Small intestine (tissue), 7 donors: ENCODE measurements at regions not wholly inside any gene's neighbourhood (a gene's known extent, or its start where the extent isn't known, plus 50 kb on each side); places are given as distances from the start of the nearest gene placed in this dataset.

Experiments used
- DNase-seq, 2 donors: peaks; one replicate each; pipeline versions ENCODE4 v3.0.0 to v3.0.0-alpha.2; 2013
- FAIRE-seq: peaks from 2 replicates; lab custom pipeline; 2012; peaks lifted over from hg19 to GRCh38; lab: Jason Lieb, UNC
- H3K27ac ChIP-seq, 3 donors: one replicate each; pipeline ENCODE4 v1.5.1; 2013; ENCODE audit warnings: low read length in 2 of 3, mild to moderate bottlenecking in 2 of 3, control low read depth in 1 of 3, inconsistent platforms in 1 of 3, low read depth in 1 of 3, moderate library complexity in 1 of 3
- H3K27me3 ChIP-seq, 3 donors: one replicate each; pipeline ENCODE4 v1.6.1; 2013; ENCODE audit warnings: low read length in 3 of 3, inconsistent platforms in 1 of 3; ENCODE audit not compliant: control insufficient read depth in 3 of 3, insufficient read depth in 3 of 3
- H3K36me3 ChIP-seq, 3 donors: one replicate each; pipeline ENCODE4 v1.6.1; 2013; ENCODE audit warnings: low read length in 3 of 3, inconsistent platforms in 1 of 3, low read depth in 1 of 3, mild to moderate bottlenecking in 1 of 3, moderate library complexity in 1 of 3; ENCODE audit not compliant: control insufficient read depth in 3 of 3, insufficient read depth in 2 of 3
- H3K4me1 ChIP-seq, 3 donors: one replicate each; pipeline ENCODE4 v1.6.1; 2013; ENCODE audit warnings: low read length in 2 of 3, inconsistent platforms in 1 of 3, low read depth in 1 of 3, mild to moderate bottlenecking in 1 of 3, moderate library complexity in 1 of 3; ENCODE audit not compliant: control insufficient read depth in 3 of 3, insufficient read depth in 2 of 3
- H3K4me3 ChIP-seq, 3 donors: one replicate each; pipeline ENCODE4 v1.5.1; 2013; ENCODE audit warnings: low read length in 3 of 3, control low read depth in 1 of 3, inconsistent platforms in 1 of 3, low read depth in 1 of 3, mild to moderate bottlenecking in 1 of 3, moderate library complexity in 1 of 3
- H3K9me3 ChIP-seq, 2 donors: one replicate each; pipeline ENCODE4 v1.6.1; 2013; ENCODE audit warnings: low read depth in 1 of 2, low read length in 1 of 2; ENCODE audit not compliant: control insufficient read depth in 2 of 2, insufficient read depth in 1 of 2
- WGBS, 3 donors: extraction: QIAGEN DNeasy Blood & Tissue Kit; methylation state at CpG; one replicate each; pipeline ENCODE4 v1.1.7; 2013; 5-methylcytosine and 5-hydroxymethylcytosine counted together
- donor health status: healthy with polysubstance abuse.
- donor health status: control.
- donor health status: control.
- donor health status: Bipolar disorder and iron deficiency.
- donor health status: healthy.

GRCh38 chr5:54703133-54703532 lies 185.6 kb downstream of the SNX18 start:
- 10 to 43% (median 34%) methylated on average over 2 of the region's 2 CpGs for WGBS, 3 donors
- H3K27ac ChIP-seq = peak overlapping the region in 1 of 3 donors; percentile 46
- DNase-seq (peak in 1 of 2 donors; percentile 44), FAIRE-seq (no peak)
- no peak overlapping the region for H3K4me3 ChIP-seq
- no peaks in the 10 kb centered on the region for H3K9me3 ChIP-seq
- no peaks in the 10 kb centered on the region for H3K27me3 ChIP-seq
- peaks cover 0 to 23% (median 2%) of the 10 kb centered on the region in 3 donors for H3K4me1 ChIP-seq
- no peaks in the 10 kb centered on the region for H3K36me3 ChIP-seq

GRCh38 chr5:54702470-54702869 lies 184.9 kb downstream of the SNX18 start:
- WGBS, 3 donors = 58 to 69% (median 59%) methylated on average over 1 of the region's 1 CpG
- Histone ChIP-seq H3K27me3 (no peaks in the 10 kb centered on the region), H3K4me3 (no peak overlapping the region), H3K4me1 (peaks cover 0 to 23% (median 2%) of the 10 kb centered on the region in 3 donors), H3K9me3 (no peaks in the 10 kb centered on the region), H3K36me3 (no peaks in the 10 kb centered on the region), H3K27ac (peak overlapping the region in 1 of 3 donors; percentile 46)
- DNase-seq = peak; percentile 6 to 47
- FAIRE-seq = no peak

- H3K27me3 ChIP-seq = no peaks in the 10 kb centered on the region
- FAIRE-seq (no peak), DNase-seq (peak in 1 of 2 donors; percentile 52)
- WGBS, 3 donors = 81 to 96% (median 94%) methylated on average over 5 of the region's 5 CpGs
- H3K9me3 ChIP-seq = no peaks in the 10 kb centered on the region
- H3K4me1 ChIP-seq = peaks cover 0 to 25% (median 2%) of the 10 kb centered on the region in 3 donors
- H3K27ac ChIP-seq = no peak overlapping the region
- H3K36me3 ChIP-seq = no peaks in the 10 kb centered on the region
- no peak overlapping the region for H3K4me3 ChIP-seq
These were observed 183.5 kb downstream of the SNX18 start for GRCh38 chr5:54700986-54701578.

GRCh38 chr5:54696931-54697330 lies 179.4 kb downstream of the SNX18 start:
- FAIRE-seq (no peak), DNase-seq (no peak)
- H3K4me1 ChIP-seq = peaks cover 0 to 3% (median 0%) of the 10 kb centered on the region in 3 donors
- H3K27ac ChIP-seq = no peak overlapping the region
- no peak overlapping the region for H3K4me3 ChIP-seq
- 59 to 88% (median 76%) methylated on average over 4 of the region's 4 CpGs for WGBS, 3 donors
- no peaks in the 10 kb centered on the region for H3K36me3 ChIP-seq
- no peaks in the 10 kb centered on the region for H3K27me3 ChIP-seq
- no peaks in the 10 kb centered on the region for H3K9me3 ChIP-seq

- WGBS, 3 donors = 65 to 78% (median 78%) methylated on average over 3 of the region's 3 CpGs
- FAIRE-seq (no peak), DNase-seq (no peak)
- peaks cover 0 to 3% (median 0%) of the 10 kb centered on the region in 3 donors for H3K4me1 ChIP-seq
- H3K36me3 ChIP-seq = no peaks in the 10 kb centered on the region
- no peak overlapping the region for H3K4me3 ChIP-seq
- no peaks in the 10 kb centered on the region for H3K27me3 ChIP-seq
- no peaks in the 10 kb centered on the region for H3K9me3 ChIP-seq
- H3K27ac ChIP-seq = no peak overlapping the region
These were observed 178.8 kb downstream of the SNX18 start for GRCh38 chr5:54696346-54696745.

GRCh38 chr5:54695198-54695966 lies 177.8 kb downstream of the SNX18 start:
- H3K4me3 ChIP-seq = no peak overlapping the region
- FAIRE-seq = no peak
- DNase-seq = no peak
- no peaks in the 10 kb centered on the region for H3K9me3 ChIP-seq
- no peaks in the 10 kb centered on the region for H3K36me3 ChIP-seq
- peaks cover 0 to 3% (median 0%) of the 10 kb centered on the region in 3 donors for H3K4me1 ChIP-seq
- H3K27ac ChIP-seq = no peak overlapping the region
- H3K27me3 ChIP-seq = no peaks in the 10 kb centered on the region
- WGBS, 3 donors = 86 to 92% (median 92%) methylated on average over 5 of the region's 5 CpGs

- Histone ChIP-seq H3K4me1 (peaks cover 0 to 3% (median 0%) of the 10 kb centered on the region in 3 donors), H3K27ac (no peak overlapping the region), H3K9me3 (no peaks in the 10 kb centered on the region), H3K27me3 (no peaks in the 10 kb centered on the region), H3K4me3 (no peak overlapping the region), H3K36me3 (no peaks in the 10 kb centered on the region)
- 94 to 96% (median 95%) methylated on average over 7 of the region's 7 CpGs for WGBS, 3 donors
- no peak for DNase-seq
- no peak for FAIRE-seq
These were observed 176.5 kb downstream of the SNX18 start for GRCh38 chr5:54693936-54694657.

- FAIRE-seq = no peak
- no peaks in the 10 kb centered on the region for H3K27me3 ChIP-seq
These were observed 175.1 kb downstream of the SNX18 start for GRCh38 chr5:54692631-54693030.

More at GRCh38 chr5:54692631-54693030, 175.1 kb downstream of the SNX18 start:
- Histone ChIP-seq H3K4me1 (peaks cover 0 to 3% (median 0%) of the 10 kb centered on the region in 3 donors), H3K36me3 (no peaks in the 10 kb centered on the region), H3K4me3 (no peak overlapping the region), H3K9me3 (no peaks in the 10 kb centered on the region), H3K27ac (no peak overlapping the region)
- 69 to 81% (median 79%) methylated on average over 4 of the region's 4 CpGs for WGBS, 3 donors
- no peak for DNase-seq
